GM19351 (cell line): ENCODE measurements at regions not wholly inside any gene's neighbourhood (a gene's known extent, or its start where the extent isn't known, plus 50 kb on each side); places are given as distances from the start of the nearest gene placed in this dataset.

Experiments
- ATAC-seq: cut with Tn5 transposase; IDR thresholded peaks from one replicate; pipeline ENCODE4 v1.9.1; 2021; ENCODE audit warnings: mild to moderate bottlenecking, moderate library complexity; ENCODE audit not compliant: unreplicated experiment

- ATAC-seq, result no peak
Observed at GRCh38 chr3:170784406-170784805, 85.6 kb downstream of the RPL22L1 start.

GRCh38 chr3:170780955-170781354 lies 89.0 kb downstream of the RPL22L1 start:
- no peak for ATAC-seq

DNA sequence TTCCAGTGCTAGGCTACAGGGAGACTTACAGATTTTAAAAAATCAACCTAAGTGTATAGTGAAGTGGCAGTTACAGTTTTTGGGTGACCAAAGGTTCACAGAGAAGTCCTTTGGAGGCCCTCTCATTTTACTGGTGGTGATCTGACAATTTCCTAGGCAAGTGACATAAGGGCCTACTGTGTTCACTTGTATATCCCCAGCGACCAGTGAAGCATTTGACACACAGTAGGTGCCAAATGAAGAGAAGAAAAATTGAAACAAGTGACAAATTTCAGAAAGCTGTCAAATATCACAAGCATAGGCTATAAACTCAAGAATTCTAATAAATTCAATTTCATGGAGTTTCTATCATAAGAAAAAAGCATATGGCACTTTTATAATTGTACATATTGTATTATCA lies 89.5 kb downstream of the RPL22L1 start:
- no peak for ATAC-seq

DNA sequence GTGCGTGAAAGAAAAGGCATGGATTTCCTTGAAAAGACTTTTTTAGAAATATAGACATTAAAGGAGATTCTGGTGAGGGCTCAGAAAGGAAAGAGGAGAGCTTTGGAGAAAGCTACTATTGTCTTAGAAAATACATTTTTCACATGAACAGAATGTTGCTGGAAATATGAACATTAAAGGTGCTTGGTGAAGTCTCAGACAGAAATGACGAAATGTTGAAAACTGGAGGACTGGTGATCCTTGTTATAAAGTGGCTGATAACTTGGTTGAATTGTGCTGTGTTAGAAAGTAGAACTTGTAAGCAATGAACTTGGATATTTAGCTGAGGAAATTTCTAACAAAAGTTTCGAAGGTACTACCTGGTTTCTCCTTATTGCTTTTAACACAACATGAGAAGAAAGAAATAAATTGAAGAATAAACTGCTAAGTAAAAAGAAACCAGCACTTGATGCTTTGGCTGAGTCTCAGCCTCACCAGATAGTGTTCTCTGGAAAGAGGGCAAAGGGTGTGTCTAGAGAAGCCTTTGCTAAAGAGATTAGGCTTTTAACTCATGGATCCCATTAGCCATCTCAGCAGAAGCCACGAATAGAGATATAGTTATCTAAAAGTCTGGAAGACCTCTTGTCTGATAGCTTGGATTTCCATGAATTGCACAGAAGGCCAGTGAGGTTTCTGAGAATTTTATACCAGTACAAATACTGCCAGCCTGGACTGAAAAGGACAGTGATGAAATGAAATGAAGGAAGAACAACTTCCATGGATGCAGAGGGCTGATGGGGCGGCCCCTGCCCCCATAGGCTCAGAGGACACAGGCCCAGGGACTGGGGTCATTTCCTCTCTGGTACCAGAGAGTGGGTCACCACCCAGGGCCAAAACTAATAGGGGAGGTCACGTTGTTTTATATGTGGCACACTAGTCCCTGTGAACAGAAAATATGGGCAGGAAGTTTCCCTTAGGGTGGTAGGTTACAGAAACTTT lies 91.5 kb downstream of the RPL22L1 start:
- no peak for ATAC-seq

DNA sequence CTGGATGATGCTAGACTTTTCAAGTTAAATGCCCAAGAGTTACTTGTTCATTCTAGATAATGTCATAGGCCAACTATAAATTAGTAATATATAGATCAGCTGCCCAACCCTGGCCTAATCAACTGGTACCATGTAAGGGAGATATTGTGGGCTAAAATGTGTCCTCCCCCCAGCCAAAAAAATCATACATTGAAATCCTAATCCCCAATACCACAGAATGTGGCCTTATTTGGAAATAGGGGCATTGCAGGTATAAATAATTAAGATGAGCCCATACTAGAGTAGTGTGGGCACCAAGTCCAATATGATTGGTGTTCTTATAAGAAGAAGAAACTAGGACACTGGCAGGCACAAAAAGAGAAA lies 92.5 kb downstream of the RPL22L1 start:
- ATAC-seq, result no peak

DNA sequence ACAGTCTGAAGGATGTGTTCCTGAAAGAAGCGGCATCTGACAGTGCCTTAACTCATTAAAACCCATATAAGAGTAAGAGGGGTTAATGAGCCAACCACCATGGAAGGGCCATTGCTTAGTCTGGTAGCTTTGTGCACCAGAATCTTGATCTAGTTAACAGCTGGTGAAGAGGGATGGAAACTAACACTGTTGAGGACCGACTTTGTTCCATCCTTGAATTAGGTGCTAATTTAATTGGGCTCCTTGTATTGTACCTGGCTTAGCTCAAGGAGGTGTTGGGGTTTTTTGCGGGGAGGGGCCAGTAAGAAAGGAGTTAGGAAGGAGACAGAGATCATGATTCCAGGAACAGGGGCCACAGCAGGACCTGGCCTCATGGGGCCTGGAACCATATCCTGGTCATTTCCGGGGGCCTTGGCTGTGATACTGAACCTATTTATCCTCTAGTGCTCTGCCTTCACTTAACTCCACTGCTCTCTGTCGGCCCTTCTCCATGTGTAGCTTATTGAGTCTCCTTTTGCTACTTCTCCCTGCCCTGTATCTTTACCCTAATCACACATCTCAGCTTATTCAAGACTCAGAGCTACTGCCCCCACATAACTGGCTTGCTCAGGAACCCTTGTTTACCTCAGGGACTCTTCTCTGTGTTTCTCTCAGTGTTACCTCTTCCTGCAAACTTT lies 93.0 kb downstream of the RPL22L1 start:
- no peak for ATAC-seq

DNA sequence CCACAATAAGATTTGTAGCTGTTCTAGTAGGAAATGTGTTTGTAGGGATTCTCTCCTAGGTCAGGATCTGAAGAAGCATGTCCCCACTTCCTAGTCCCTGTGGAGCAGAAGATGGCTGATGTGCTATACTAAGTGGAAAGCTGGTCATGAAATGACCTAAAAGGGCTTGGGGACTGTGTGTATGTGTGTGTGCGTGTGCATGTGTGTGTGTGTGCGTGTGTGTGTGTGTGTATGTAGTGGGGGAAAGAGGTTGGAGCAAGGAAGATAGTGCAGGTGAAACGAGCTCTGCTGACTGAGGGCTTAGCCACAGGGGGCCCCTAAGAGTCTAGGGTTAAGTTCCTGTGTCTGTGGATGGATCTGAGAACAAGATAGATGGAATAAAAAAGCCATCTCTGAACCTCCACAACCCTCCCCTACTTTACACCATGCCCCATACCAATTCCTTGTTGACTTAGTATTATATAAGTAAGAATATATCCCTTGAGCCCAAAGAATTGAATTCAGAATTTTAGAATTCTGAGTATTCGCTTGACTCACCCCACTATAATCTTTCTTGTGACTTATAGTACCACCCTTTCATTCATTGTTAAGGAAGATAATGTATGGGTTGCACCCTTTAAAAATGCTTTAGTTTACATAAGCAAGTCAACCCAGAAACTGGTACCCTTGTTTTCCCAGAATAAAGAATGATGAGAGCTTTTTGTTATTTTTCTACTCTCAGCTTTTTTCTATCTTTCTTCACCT lies 96.1 kb downstream of the RPL22L1 start:
- no peak for ATAC-seq

- no peak for ATAC-seq
Observed at GRCh38 chr3:170772175-170772574, 97.8 kb downstream of the RPL22L1 start.

- no peak for ATAC-seq
Observed at GRCh38 chr3:170768334-170768801, 101.6 kb downstream of the RPL22L1 start.

DNA sequence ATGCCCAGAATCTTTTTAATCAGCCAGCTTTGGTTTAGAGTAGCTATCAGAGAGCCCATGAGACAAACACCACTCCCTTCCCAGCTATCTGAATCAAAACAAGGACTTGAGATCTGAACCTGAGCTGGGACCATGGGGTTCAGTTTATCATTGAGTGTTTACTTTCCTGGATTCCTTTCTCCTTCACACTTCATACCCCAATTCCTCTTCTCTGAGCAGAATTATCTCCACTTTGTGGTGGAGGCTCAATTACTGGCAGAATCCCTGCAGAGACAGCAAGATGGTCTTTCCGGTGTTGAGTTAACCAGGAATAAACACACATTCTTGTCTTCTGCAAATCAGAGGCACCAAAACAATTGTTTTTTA lies 102.4 kb downstream of the RPL22L1 start:
- ATAC-seq, result no peak

DNA sequence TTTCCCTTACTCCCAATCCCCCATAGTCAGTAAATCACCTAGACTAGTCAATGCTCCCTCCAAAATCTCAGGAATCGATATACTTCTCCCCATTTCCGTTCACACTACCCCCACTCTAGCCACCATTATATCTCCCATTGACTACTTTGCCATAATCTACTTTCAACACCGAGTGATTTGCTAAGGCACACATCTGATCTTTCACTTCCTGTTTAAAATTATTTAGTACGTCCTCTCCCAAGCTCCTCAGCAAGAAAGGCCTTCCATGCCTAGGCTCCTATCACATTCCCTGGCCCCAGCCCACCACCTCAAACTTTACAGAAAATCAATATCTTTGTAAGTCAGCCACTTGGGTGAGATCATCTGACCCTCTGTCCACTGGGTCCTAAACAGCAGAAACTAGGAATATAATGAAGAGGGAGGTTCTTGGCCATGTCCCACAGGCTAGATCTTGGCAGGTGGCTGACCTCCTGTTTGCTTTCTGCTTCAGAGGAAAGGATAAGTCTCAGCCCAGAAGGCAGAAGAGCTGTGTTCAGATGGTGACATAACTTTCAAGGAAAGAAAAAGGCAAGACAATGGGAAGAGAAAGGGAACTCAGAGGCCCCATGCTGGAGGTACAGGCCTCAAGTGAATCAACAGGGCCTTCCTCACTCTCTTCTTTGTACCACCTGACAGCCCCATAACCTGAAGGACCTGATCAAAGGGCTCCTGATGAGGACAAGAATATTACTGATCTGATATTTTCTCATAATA lies 103.0 kb downstream of the RPL22L1 start:
- ATAC-seq, result no peak

GRCh38 chr3:170766253-170766652 lies 103.7 kb downstream of the RPL22L1 start:
- no peak for ATAC-seq

GRCh38 chr3:170765419-170766078 lies 104.4 kb downstream of the RPL22L1 start:
- ATAC-seq, result no peak

GRCh38 chr3:170764017-170764416 lies 106.0 kb downstream of the RPL22L1 start:
- no peak for ATAC-seq

- no peak for ATAC-seq
Observed at GRCh38 chr3:170762064-170762463, 107.9 kb downstream of the RPL22L1 start.

DNA sequence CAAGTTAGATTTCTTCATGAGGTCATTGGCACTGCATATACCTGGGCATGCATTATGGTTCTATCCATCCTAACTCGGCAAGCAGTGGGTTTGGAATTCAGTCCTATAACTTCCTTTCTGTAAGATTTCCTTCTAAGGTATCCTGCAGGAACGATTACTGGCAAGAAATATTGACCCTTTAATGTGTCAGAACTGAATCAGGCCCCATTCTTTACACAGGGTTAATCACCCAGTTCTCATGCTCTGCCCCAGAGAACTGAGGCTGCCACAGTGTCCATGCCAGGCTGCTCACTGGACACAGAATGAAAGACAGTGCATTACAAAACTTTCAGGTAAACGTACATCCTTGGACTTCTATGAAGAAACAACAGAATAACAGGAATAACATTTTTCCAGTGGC lies 108.9 kb downstream of the RPL22L1 start:
- no peak for ATAC-seq

GRCh38 chr3:170760174-170760526 lies 109.8 kb downstream of the RPL22L1 start:
- no peak for ATAC-seq

DNA sequence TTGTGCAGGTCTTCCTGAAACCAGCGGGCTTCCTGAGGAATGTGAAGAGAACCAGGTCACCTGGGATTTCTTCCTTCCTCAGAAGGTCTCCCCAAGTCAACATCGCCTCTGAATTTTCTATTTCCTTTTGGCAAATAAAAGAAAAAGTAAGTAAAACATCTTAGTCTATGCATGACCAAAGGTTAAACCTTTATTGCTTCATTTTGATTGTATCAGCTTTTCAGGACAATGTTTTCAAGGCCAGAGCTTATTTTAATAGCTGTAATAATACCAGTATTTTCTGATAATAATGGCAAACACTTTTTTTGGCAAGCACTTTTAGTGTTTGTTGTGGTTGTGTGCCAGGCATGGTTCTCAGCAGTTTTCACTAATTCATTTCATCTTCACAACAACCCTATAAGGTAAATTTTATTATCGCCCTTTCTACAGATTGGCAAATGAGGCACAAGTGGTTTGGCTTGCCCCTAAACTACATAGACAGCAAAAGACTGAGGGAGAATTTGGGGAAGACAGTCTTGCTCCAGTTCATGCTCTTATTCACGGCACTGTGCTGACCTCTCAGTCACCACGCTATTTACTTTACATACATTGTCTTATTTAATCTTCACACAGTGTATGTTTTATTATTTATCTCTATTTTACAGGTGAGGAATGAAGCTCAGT lies 110.4 kb downstream of the RPL22L1 start:
- no peak for ATAC-seq

- no peak for ATAC-seq
Observed at GRCh38 chr3:170757038-170757437, 113.0 kb downstream of the RPL22L1 start.

- ATAC-seq, result no peak
Observed at GRCh38 chr3:170754311-170754693, 115.7 kb downstream of the RPL22L1 start.
